ENCODE measurements at regions not wholly inside any gene's neighbourhood (a gene's known extent, or its start where the extent isn't known, plus 50 kb on each side); places are given as distances from the start of the nearest gene placed in this dataset.

- no peaks in the 10 kb centered on the region for H3K9me3 ChIP-seq (ENCODE audit: control insufficient read depth, low read depth, low read length)
- DNase-seq (ENCODE audit: low read depth, low spot score) (no peak), FAIRE-seq (peak; percentile 94)
- H3K4me3 ChIP-seq (ENCODE audit: control insufficient read depth in 2 of 3, extremely low read depth in 1 of 3, insufficient read depth in 2 of 3, low read depth in 1 of 3, low read length in 3 of 3), result no peak overlapping the region
- no peaks in the 10 kb centered on the region for H4K20me1 ChIP-seq (ENCODE audit: control insufficient read depth, extremely low read depth, insufficient read depth, low read length)
- H3K9ac ChIP-seq (ENCODE audit: control insufficient read depth, extremely low read depth, insufficient read depth, low read length), result no peak overlapping the region
- no peaks in the 10 kb centered on the region for H3K27me3 ChIP-seq (ENCODE audit: control insufficient read depth, extremely low read depth, insufficient read depth, low read length)
- peaks cover 11% of the 10 kb centered on the region for H3K4me1 ChIP-seq (ENCODE audit: control insufficient read depth, extremely low read depth, insufficient read depth, low read length)
- H3K9me1 ChIP-seq (ENCODE audit: control insufficient read depth, extremely low read depth, insufficient read depth, low read length), result no peaks in the 10 kb centered on the region
- dilution Hi-C loops (cut with MboI; ENCODE audit: extremely low pct_ligation_motif_present, low sequenced_read_pairs), result no loop called here
- H3K27ac ChIP-seq (ENCODE audit: control insufficient read depth, insufficient read depth, low read length), result no peak overlapping the region
- no peak overlapping the region for H2AFZ ChIP-seq (ENCODE audit: control insufficient read depth, low read length)
- H3K79me2 ChIP-seq (ENCODE audit: control insufficient read depth, insufficient read depth, low read length), result no peaks in the 10 kb centered on the region
- TF ChIP-seq CTCF (optimal IDR thresholded peaks at IDR 0.05 in 1 of 3, IDR thresholded peaks at IDR 0.05 in 1 of 3, conservative IDR thresholded peaks at IDR 0.05 in 1 of 3; ENCODE audit: extremely low read depth in 1 of 3, insufficient read depth in 2 of 3, low read length in 3 of 3) (no peak), EZH2 (IDR thresholded peaks at IDR 0.05; ENCODE audit: low read length) (no peak)
- peak overlapping the region; percentile 15 for H3K4me2 ChIP-seq (ENCODE audit: control insufficient read depth, extremely low read depth, insufficient read depth, low read depth, low read length)
- H3K36me3 ChIP-seq (ENCODE audit: control insufficient read depth in 2 of 2, extremely low read depth in 1 of 2, insufficient read depth in 2 of 2, low read length in 2 of 2), result no peaks in the 10 kb centered on the region
Observed at GRCh38 chr3:141680620-141681389, 57.3 kb upstream of the RNF7 start.

GRCh38 chr3:141681390-141681780, 56.7 kb upstream of the RNF7 start:
- no peak overlapping the region for H3K9ac ChIP-seq (ENCODE audit: control insufficient read depth, extremely low read depth, insufficient read depth, low read length)
- no peak for DNase-seq (ENCODE audit: low read depth, low spot score)
- no peaks in the 10 kb centered on the region for H3K9me1 ChIP-seq (ENCODE audit: control insufficient read depth, extremely low read depth, insufficient read depth, low read length)
- H3K27me3 ChIP-seq (ENCODE audit: control insufficient read depth, extremely low read depth, insufficient read depth, low read length), result no peaks in the 10 kb centered on the region
- no peaks in the 10 kb centered on the region for H3K36me3 ChIP-seq (ENCODE audit: control insufficient read depth in 2 of 2, extremely low read depth in 1 of 2, insufficient read depth in 2 of 2, low read length in 2 of 2)
- no peak for FAIRE-seq
- peaks cover 14% of the 10 kb centered on the region for H3K4me1 ChIP-seq (ENCODE audit: control insufficient read depth, extremely low read depth, insufficient read depth, low read length)
- TF ChIP-seq EZH2 (IDR thresholded peaks at IDR 0.05; ENCODE audit: low read length) (no peak), CTCF (optimal IDR thresholded peaks at IDR 0.05 in 1 of 3, IDR thresholded peaks at IDR 0.05 in 1 of 3, conservative IDR thresholded peaks at IDR 0.05 in 1 of 3; ENCODE audit: extremely low read depth in 1 of 3, insufficient read depth in 2 of 3, low read length in 3 of 3) (no peak)
- H3K4me2 ChIP-seq (ENCODE audit: control insufficient read depth, extremely low read depth, insufficient read depth, low read depth, low read length), result peak overlapping the region; percentile 15
- H2AFZ ChIP-seq (ENCODE audit: control insufficient read depth, low read length), result no peak overlapping the region
- dilution Hi-C loops (cut with MboI; ENCODE audit: extremely low pct_ligation_motif_present, low sequenced_read_pairs), result no loop called here
- no peak overlapping the region for H3K27ac ChIP-seq (ENCODE audit: control insufficient read depth, insufficient read depth, low read length)
- H3K4me3 ChIP-seq (ENCODE audit: control insufficient read depth in 2 of 3, extremely low read depth in 1 of 3, insufficient read depth in 2 of 3, low read depth in 1 of 3, low read length in 3 of 3), result no peak overlapping the region
- no peaks in the 10 kb centered on the region for H4K20me1 ChIP-seq (ENCODE audit: control insufficient read depth, extremely low read depth, insufficient read depth, low read length)
- no peaks in the 10 kb centered on the region for H3K9me3 ChIP-seq (ENCODE audit: control insufficient read depth, low read depth, low read length)
- no peaks in the 10 kb centered on the region for H3K79me2 ChIP-seq (ENCODE audit: control insufficient read depth, insufficient read depth, low read length)

All from keratinocyte (primary cell).